NB4 (cell line): ENCODE measurements at regions not wholly inside any gene's neighbourhood (a gene's known extent, or its start where the extent isn't known, plus 50 kb on each side); places are given as distances from the start of the nearest gene placed in this dataset.

Source experiments
- MAX ChIP-seq: IDR thresholded peaks from 2 replicates; pipeline ENCODE4 v1.6.1; 2011; ENCODE audit warnings: low read depth, low read length
- MYC ChIP-seq: IDR thresholded peaks from 2 replicates; pipeline ENCODE4 v1.6.1; 2011; ENCODE audit warnings: low read depth, low read length
- POLR2A ChIP-seq: IDR thresholded peaks from 2 replicates; pipeline ENCODE4 v1.6.1; 2011; ENCODE audit warnings: mild to moderate bottlenecking; ENCODE audit not compliant: insufficient read length; ENCODE audit errors: extremely low read depth
- TF ChIP-seq, protein P1 (sequence below): IDR thresholded peaks from one replicate; pipeline ENCODE4 v1.5.1; 2012; ENCODE audit warnings: low read depth, low read length

DNA sequence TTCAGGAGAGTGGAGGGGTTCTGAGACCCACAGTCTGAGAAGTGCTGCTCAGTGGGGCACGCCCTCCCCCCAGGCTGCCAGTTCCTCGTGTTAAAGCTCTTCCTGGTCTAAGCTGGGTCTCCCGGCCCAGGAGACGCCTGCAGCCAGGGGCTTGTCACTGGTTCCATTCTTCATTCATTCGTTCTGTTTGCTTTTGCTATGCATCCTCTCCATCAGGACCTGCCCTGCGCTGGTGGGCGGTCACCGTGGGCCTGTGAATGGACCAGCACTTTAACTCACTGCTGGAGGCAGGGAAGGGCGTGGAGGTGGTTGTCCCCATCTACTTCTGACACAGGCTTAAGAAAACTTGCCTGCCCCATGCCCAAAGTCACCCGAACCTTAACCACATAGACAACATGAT lies 272.8 kb upstream of the HDAC4 start:
- TF ChIP-seq, protein P1, sequence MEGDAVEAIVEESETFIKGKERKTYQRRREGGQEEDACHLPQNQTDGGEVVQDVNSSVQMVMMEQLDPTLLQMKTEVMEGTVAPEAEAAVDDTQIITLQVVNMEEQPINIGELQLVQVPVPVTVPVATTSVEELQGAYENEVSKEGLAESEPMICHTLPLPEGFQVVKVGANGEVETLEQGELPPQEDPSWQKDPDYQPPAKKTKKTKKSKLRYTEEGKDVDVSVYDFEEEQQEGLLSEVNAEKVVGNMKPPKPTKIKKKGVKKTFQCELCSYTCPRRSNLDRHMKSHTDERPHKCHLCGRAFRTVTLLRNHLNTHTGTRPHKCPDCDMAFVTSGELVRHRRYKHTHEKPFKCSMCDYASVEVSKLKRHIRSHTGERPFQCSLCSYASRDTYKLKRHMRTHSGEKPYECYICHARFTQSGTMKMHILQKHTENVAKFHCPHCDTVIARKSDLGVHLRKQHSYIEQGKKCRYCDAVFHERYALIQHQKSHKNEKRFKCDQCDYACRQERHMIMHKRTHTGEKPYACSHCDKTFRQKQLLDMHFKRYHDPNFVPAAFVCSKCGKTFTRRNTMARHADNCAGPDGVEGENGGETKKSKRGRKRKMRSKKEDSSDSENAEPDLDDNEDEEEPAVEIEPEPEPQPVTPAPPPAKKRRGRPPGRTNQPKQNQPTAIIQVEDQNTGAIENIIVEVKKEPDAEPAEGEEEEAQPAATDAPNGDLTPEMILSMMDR = no peak
- no peak for TF ChIP-seq POLR2A
- TF ChIP-seq MYC = no peak
- TF ChIP-seq MAX = no peak
